ENCODE measurements at regions not wholly inside any gene's neighbourhood (a gene's known extent, or its start where the extent isn't known, plus 50 kb on each side); places are given as distances from the start of the nearest gene placed in this dataset.

- ChIA-PET POLR2A (interaction anchor here (0.7 kb wide), 1 partner anchor 80 kb away, joined by 8 read pairs; no protein-coding TSS in a partner anchor), CTCF (no interaction called here)
- Histone ChIP-seq H3K27ac (ENCODE audit: extremely low read depth, low read depth, low read length) (no peak overlapping the region), H3K9me3 (ENCODE audit: control insufficient read depth, insufficient read depth, low read depth, low read length) (no peaks in the 10 kb centered on the region), H3K36me3 (ENCODE audit: control insufficient read depth in 2 of 2, insufficient read depth in 1 of 2, low read length in 2 of 2) (no peaks in the 10 kb centered on the region), H3K4me1 (ENCODE audit: control insufficient read depth, insufficient read depth, low read length) (no peaks in the 10 kb centered on the region), H3K4me3 (ENCODE audit: low read depth, low read length) (no peak overlapping the region)
- TF ChIP-seq ZNF140 (tag by site-specific recombination; IDR thresholded peaks at IDR 0.05): no peak
- no peak for TF ChIP-seq ZFP41 (tag by site-specific recombination; IDR thresholded peaks at IDR 0.05; ENCODE audit: borderline replicate concordance)
- no peak for TF ChIP-seq ZNF596 (tag by site-specific recombination; IDR thresholded peaks at IDR 0.05)
- TF ChIP-seq ZNF792 (tag by site-specific recombination; IDR thresholded peaks at IDR 0.05): no peak
- TF ChIP-seq, protein P1, sequence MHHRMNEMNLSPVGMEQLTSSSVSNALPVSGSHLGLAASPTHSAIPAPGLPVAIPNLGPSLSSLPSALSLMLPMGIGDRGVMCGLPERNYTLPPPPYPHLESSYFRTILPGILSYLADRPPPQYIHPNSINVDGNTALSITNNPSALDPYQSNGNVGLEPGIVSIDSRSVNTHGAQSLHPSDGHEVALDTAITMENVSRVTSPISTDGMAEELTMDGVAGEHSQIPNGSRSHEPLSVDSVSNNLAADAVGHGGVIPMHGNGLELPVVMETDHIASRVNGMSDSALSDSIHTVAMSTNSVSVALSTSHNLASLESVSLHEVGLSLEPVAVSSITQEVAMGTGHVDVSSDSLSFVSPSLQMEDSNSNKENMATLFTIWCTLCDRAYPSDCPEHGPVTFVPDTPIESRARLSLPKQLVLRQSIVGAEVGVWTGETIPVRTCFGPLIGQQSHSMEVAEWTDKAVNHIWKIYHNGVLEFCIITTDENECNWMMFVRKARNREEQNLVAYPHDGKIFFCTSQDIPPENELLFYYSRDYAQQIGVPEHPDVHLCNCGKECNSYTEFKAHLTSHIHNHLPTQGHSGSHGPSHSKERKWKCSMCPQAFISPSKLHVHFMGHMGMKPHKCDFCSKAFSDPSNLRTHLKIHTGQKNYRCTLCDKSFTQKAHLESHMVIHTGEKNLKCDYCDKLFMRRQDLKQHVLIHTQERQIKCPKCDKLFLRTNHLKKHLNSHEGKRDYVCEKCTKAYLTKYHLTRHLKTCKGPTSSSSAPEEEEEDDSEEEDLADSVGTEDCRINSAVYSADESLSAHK (tag by site-specific recombination; IDR thresholded peaks at IDR 0.05): no peak
- TF ChIP-seq ZNF239 (tag by site-specific recombination; IDR thresholded peaks at IDR 0.05): no peak
- no peak for TF ChIP-seq ZNF555 (tag by site-specific recombination; conservative IDR thresholded peaks at IDR 0.05)
- no peak for TF ChIP-seq KLF1 (tag by site-specific recombination; IDR thresholded peaks at IDR 0.05)
- TF ChIP-seq ZIC2 (tag by site-specific recombination; IDR thresholded peaks at IDR 0.05): no peak
- no peak for TF ChIP-seq ZNF335 (tag by site-specific recombination; conservative IDR thresholded peaks at IDR 0.05)
- no peak for TF ChIP-seq MYNN (tag by site-specific recombination; IDR thresholded peaks at IDR 0.05; ENCODE audit: borderline replicate concordance)
Measured at GRCh38 chr9:129262261-129262660, 84.2 kb upstream of the IER5L start.

DNA sequence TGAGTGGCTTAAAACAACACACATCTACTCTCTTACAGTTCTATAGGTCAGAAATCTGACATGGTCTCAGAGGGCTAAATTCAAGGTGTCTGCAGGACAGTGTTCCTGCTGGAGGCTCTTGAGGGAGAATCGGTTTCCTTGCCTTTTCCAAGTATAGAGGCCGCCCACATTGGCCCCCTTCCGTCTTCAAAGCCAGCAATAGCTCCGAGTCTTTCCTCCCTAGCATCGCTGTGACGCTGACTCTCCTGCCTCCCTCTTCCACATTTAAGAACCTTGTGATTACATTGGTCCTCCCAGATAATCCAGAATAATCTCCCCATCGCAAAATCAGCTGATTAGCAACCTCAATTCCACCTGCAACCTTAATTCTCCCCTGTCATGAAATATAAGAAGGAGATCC is 81.3 kb upstream of the IER5L start:
- H3K4me3 ChIP-seq (ENCODE audit: low read depth, low read length): no peak overlapping the region
- ChIA-PET CTCF (interaction anchor here (1.0 kb wide), 1 partner anchor 85 kb away, joined by 3 read pairs; no protein-coding TSS in a partner anchor), POLR2A (interaction anchor here (1.0 kb wide), 1 partner anchor 81 kb away, joined by 3 read pairs; the partner anchor contains the start of gene IER5L)

More for the DNA sequence above, 81.3 kb upstream of the IER5L start:
- no peak overlapping the region for H3K27ac ChIP-seq (ENCODE audit: extremely low read depth, low read depth, low read length)
- no peak for TF ChIP-seq ZNF629 (tag by site-specific recombination; IDR thresholded peaks at IDR 0.05)
- TF ChIP-seq, protein P2, sequence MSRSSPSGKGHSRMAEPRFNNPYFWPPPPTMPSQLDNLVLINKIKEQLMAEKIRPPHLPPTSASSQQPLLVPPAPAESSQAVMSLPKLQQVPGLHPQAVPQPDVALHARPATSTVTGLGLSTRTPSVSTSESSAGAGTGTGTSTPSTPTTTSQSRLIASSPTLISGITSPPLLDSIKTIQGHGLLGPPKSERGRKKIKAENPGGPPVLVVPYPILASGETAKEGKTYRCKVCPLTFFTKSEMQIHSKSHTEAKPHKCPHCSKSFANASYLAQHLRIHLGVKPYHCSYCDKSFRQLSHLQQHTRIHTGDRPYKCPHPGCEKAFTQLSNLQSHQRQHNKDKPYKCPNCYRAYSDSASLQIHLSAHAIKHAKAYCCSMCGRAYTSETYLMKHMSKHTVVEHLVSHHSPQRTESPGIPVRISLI (tag by site-specific recombination; IDR thresholded peaks at IDR 0.05): no peak
- TF ChIP-seq, protein P3, sequence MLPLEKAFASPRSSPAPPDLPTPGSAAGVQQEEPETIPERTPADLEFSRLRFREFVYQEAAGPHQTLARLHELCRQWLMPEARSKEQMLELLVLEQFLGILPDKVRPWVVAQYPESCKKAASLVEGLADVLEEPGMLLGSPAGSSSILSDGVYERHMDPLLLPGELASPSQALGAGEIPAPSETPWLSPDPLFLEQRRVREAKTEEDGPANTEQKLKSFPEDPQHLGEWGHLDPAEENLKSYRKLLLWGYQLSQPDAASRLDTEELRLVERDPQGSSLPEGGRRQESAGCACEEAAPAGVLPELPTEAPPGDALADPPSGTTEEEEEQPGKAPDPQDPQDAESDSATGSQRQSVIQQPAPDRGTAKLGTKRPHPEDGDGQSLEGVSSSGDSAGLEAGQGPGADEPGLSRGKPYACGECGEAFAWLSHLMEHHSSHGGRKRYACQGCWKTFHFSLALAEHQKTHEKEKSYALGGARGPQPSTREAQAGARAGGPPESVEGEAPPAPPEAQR (tag by site-specific recombination; IDR thresholded peaks at IDR 0.05): no peak
- TF ChIP-seq ZBTB17 (tag by site-specific recombination; IDR thresholded peaks at IDR 0.05): no peak
- no peak for TF ChIP-seq MZF1 (tag by site-specific recombination; IDR thresholded peaks at IDR 0.05; ENCODE audit: borderline replicate concordance)
- no peak for TF ChIP-seq ZNF292 (tag by site-specific recombination; IDR thresholded peaks at IDR 0.05; ENCODE audit: borderline replicate concordance, low read depth)
- TF ChIP-seq ZNF341 (tag by site-specific recombination; IDR thresholded peaks at IDR 0.05; ENCODE audit: low read depth): no peak
- no peak for TF ChIP-seq ZNF366 (tag by site-specific recombination; conservative IDR thresholded peaks at IDR 0.05)
- no peak for TF ChIP-seq AEBP2 (tag by site-specific recombination; IDR thresholded peaks at IDR 0.05; ENCODE audit: borderline replicate concordance)
- H3K36me3 ChIP-seq (ENCODE audit: control insufficient read depth in 2 of 2, insufficient read depth in 1 of 2, low read length in 2 of 2): no peaks in the 10 kb centered on the region
- no peaks in the 10 kb centered on the region for H3K4me1 ChIP-seq (ENCODE audit: control insufficient read depth, insufficient read depth, low read length)
- no peaks in the 10 kb centered on the region for H3K9me3 ChIP-seq (ENCODE audit: control insufficient read depth, insufficient read depth, low read depth, low read length)
